ENCODE measurements at regions not wholly inside any gene's neighbourhood (a gene's known extent, or its start where the extent isn't known, plus 50 kb on each side); places are given as distances from the start of the nearest gene placed in this dataset.

DNA sequence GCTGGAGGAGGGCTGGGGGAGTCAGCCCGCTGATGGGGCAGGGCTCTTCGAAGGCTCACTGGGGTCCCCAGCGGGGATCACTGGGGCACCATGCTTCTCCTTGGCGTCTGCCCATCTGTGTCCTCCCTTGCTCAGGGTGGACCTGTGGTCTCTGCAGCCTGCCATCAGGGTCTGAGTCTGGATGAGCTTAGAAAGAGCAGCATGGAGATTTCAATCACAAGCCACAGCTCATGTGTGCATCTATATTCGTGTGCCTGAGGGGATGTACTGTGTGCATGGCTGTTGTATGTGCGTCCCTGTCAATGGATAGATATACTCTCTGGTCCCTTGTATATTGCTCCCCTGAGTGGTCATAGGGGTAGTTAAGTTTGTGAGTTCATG lies 126.6 kb upstream of the SDK2 start:
- TF ChIP-seq POLR2A (IDR thresholded peaks at IDR 0.05), result no peak
- TF ChIP-seq, protein P1, sequence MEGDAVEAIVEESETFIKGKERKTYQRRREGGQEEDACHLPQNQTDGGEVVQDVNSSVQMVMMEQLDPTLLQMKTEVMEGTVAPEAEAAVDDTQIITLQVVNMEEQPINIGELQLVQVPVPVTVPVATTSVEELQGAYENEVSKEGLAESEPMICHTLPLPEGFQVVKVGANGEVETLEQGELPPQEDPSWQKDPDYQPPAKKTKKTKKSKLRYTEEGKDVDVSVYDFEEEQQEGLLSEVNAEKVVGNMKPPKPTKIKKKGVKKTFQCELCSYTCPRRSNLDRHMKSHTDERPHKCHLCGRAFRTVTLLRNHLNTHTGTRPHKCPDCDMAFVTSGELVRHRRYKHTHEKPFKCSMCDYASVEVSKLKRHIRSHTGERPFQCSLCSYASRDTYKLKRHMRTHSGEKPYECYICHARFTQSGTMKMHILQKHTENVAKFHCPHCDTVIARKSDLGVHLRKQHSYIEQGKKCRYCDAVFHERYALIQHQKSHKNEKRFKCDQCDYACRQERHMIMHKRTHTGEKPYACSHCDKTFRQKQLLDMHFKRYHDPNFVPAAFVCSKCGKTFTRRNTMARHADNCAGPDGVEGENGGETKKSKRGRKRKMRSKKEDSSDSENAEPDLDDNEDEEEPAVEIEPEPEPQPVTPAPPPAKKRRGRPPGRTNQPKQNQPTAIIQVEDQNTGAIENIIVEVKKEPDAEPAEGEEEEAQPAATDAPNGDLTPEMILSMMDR (IDR thresholded peaks at IDR 0.05), result no peak

Measured in esophagus squamous epithelium (tissue), 4 donors.